Peyer's patch (tissue), 4 donors: ENCODE measurements at regions not wholly inside any gene's neighbourhood (a gene's known extent, or its start where the extent isn't known, plus 50 kb on each side); places are given as distances from the start of the nearest gene placed in this dataset.

Source experiments
- DNase-seq, 3 donors: peaks; one replicate each; pipeline ENCODE4 v3.0.0-alpha.2; 2017 to 2019
- H3K27ac ChIP-seq, 4 donors: fragments of 200-600 bp; sonication (generic); one replicate each; pipeline ENCODE4 v1.5.1; 2016 to 2019
- H3K27me3 ChIP-seq, 2 donors: fragments of 200-600 bp; sonication (generic); one replicate each; pipeline ENCODE4 v1.5.1; 2019
- H3K36me3 ChIP-seq, 3 donors: fragments of 200-600 bp; sonication (generic); one replicate each; pipeline ENCODE4 v1.5.1; 2016 to 2019
- H3K4me1 ChIP-seq, 4 donors: fragments of 200-600 bp; sonication (generic); one replicate each; pipeline ENCODE4 v1.5.1; 2016 to 2019
- H3K4me3 ChIP-seq, 4 donors: fragments of 200-600 bp; sonication (generic); 1 replicate in 3 of 4; 2 replicates in 1 of 4; pipeline ENCODE4 v1.5.1; 2016 to 2019; ENCODE audit warnings: mild to moderate bottlenecking in 1 of 4
- H3K9me3 ChIP-seq, 4 donors: fragments of 200-600 bp; sonication (generic); one replicate each; pipeline ENCODE4 v1.5.1; 2016 to 2019; ENCODE audit warnings: mild to moderate bottlenecking in 1 of 4
- POLR2A ChIP-seq, 2 donors: fragments of 450-650 bp; IDR thresholded peaks; one replicate each; pipeline ENCODE4 v1.5.1; 2017; ENCODE audit warnings: antibody characterized with exemption in 2 of 2, mild to moderate bottlenecking in 2 of 2, moderate library complexity in 2 of 2
- TF ChIP-seq, protein P1 (sequence below), 6 experiments: fragments of 450-650 bp in 4 of 6; fragments of 200-600 bp in 2 of 6; sonication (generic) in 1 of 6; IDR thresholded peaks; one replicate each; pipeline ENCODE4 v1.5.1; 2017 to 2019; ENCODE audit warnings: antibody characterized with exemption in 6 of 6, mild to moderate bottlenecking in 3 of 6, moderate library complexity in 1 of 6

DNA sequence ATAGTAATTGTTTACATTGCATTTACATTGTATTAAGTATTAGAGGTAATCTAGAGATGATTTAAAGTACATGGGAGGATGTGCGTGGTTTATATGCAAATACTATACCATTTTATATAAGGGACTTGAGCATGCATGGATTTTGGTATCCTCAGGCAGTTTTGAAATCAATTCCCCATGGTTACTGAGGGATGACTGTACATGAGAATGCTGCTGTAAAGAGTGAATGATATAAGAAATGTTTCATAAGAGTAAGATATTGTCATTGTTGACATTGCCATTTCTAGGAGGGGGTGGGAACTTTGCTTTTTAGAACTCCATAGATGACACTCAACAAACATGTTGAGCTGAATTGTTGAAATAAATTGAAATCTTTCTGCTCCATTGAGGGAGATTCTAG is 185.0 kb downstream of the SEMA6A start:
- Histone ChIP-seq H3K4me1 (no peaks in the 10 kb centered on the region), H3K27ac (no peak overlapping the region)

DNA sequence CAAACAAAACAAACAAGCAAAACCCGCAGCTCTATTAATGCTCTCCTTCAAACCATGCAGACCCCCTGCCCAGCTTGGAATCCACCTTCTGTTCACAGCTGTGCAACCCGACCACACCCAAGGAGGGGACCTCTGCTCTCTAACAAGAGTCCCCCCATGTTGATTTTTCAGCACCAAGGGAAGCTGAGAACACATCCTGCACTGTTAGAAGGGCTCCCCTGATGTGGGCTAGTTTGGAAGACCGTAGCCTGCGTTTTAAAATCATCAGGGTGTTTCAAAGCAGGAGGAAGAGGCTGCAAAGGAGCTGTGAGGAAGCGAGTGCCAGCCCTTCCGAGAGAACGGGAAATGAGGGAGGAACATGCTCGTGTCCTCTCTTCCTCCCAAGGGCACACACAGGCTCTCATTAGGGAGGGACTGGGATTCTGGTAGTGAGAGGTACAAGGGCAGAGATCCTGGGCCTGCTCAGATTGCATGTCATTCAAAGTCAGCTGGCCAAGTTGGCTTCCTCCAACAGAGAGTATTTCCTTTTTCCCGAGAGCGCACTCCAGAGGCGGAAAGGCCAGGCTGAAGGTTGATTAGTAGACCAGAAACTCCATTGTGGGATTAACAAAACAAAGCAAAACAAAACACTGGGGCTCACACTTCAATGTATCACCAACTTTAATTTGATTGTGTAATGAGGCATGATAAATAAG is 185.9 kb downstream of the SEMA6A start:
- Histone ChIP-seq H3K4me3 (no peak overlapping the region), H3K27ac (no peak overlapping the region), H3K27me3 (no peaks in the 10 kb centered on the region), H3K9me3 (no peaks in the 10 kb centered on the region), H3K4me1 (no peaks in the 10 kb centered on the region), H3K36me3 (no peaks in the 10 kb centered on the region)
- no peak for DNase-seq
- TF ChIP-seq, protein P1, sequence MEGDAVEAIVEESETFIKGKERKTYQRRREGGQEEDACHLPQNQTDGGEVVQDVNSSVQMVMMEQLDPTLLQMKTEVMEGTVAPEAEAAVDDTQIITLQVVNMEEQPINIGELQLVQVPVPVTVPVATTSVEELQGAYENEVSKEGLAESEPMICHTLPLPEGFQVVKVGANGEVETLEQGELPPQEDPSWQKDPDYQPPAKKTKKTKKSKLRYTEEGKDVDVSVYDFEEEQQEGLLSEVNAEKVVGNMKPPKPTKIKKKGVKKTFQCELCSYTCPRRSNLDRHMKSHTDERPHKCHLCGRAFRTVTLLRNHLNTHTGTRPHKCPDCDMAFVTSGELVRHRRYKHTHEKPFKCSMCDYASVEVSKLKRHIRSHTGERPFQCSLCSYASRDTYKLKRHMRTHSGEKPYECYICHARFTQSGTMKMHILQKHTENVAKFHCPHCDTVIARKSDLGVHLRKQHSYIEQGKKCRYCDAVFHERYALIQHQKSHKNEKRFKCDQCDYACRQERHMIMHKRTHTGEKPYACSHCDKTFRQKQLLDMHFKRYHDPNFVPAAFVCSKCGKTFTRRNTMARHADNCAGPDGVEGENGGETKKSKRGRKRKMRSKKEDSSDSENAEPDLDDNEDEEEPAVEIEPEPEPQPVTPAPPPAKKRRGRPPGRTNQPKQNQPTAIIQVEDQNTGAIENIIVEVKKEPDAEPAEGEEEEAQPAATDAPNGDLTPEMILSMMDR (IDR thresholded peaks at IDR 0.05), result no peak
- TF ChIP-seq POLR2A (IDR thresholded peaks at IDR 0.05), result no peak

More for the DNA sequence above, 185.0 kb downstream of the SEMA6A start:
- no peak for TF ChIP-seq POLR2A (IDR thresholded peaks at IDR 0.05)
- TF ChIP-seq, protein P1 (IDR thresholded peaks at IDR 0.05), result no peak
- Histone ChIP-seq H3K27me3 (no peaks in the 10 kb centered on the region), H3K4me3 (no peak overlapping the region), H3K9me3 (no peaks in the 10 kb centered on the region), H3K36me3 (no peaks in the 10 kb centered on the region)
- DNase-seq, result no peak

DNA sequence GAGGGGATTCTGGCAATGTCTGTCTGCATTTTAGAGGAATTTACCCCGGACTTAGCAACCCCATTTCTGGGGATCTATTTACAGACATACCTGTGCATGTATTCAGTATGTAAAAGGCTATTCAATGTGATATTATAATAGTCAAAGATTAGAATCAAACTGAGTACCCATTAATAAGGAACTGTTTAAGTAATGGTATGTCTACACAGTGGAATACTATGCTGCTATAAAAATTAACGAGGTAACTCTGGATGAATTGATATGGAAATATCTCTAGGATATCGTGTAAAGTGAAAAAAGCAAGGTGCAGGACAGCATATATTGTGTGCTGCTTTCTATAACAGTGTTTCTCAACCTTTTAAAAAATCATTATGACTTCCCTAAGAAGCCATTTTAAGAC is 186.9 kb downstream of the SEMA6A start:
- Histone ChIP-seq H3K4me3 (no peak overlapping the region), H3K27me3 (no peaks in the 10 kb centered on the region), H3K27ac (no peak overlapping the region), H3K4me1 (no peaks in the 10 kb centered on the region), H3K9me3 (no peaks in the 10 kb centered on the region), H3K36me3 (no peaks in the 10 kb centered on the region)
- no peak for DNase-seq
- no peak for TF ChIP-seq POLR2A (IDR thresholded peaks at IDR 0.05)
- TF ChIP-seq, protein P1 (IDR thresholded peaks at IDR 0.05), result no peak

DNA sequence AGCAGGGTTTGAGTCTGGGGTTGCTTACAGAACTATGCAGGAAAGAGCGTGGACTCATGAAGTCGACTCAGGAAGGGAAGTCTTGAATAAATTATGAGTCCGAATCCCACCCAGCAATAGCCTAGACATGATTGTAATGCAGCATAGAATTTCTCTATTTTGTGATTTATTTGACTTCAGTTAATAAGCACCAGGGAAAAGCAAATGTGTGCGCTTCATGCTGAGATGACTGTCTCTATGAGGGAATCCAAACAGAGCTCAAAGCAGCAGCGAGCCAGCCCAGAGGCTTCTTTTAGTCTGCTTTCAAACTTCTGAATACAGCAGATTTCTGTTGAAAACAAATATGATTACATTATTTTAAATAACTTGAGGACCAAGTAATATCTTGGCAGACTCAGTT is 188.0 kb downstream of the SEMA6A start:
- no peaks in the 10 kb centered on the region for H3K9me3 ChIP-seq
- H3K27ac ChIP-seq, result no peak overlapping the region
- H3K27me3 ChIP-seq, result no peaks in the 10 kb centered on the region
- TF ChIP-seq, protein P1 (IDR thresholded peaks at IDR 0.05), result no peak
- TF ChIP-seq POLR2A (IDR thresholded peaks at IDR 0.05), result no peak
- DNase-seq, result no peak
- no peaks in the 10 kb centered on the region for H3K36me3 ChIP-seq
- no peaks in the 10 kb centered on the region for H3K4me1 ChIP-seq
- no peak overlapping the region for H3K4me3 ChIP-seq

DNA sequence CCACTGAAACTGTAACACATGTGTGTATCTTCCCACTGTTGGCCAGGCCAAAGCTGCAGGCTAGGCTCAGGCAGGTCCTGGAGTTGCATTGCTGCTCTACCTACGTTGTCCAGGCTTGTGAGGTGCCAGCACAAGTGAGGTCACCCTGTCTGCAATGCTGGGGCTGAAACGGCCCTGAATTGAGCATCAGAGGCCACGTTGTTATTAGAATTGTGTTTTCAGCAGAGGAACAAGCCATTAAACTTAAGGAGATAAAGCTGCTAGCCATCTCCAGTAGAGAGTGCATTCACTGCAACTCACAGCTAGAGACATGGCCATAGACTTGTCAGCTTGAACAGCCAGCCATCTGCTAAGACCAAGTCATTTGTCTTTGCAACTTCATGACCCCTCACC is 191.8 kb downstream of the SEMA6A start:
- DNase-seq, result no peak
- H3K9me3 ChIP-seq, result no peaks in the 10 kb centered on the region
- H3K27ac ChIP-seq, result no peak overlapping the region
- H3K4me3 ChIP-seq, result no peak overlapping the region
- no peaks in the 10 kb centered on the region for H3K36me3 ChIP-seq
- H3K4me1 ChIP-seq, result no peaks in the 10 kb centered on the region
- H3K27me3 ChIP-seq, result no peaks in the 10 kb centered on the region
- no peak for TF ChIP-seq POLR2A (IDR thresholded peaks at IDR 0.05)
- TF ChIP-seq, protein P1 (IDR thresholded peaks at IDR 0.05), result no peak
